MCF 10A (cell line): ENCODE measurements at regions not wholly inside any gene's neighbourhood (a gene's known extent, or its start where the extent isn't known, plus 50 kb on each side); places are given as distances from the start of the nearest gene placed in this dataset.

Source experiments
- BruUV-seq: library from RNA; stranded (reverse); fragments of 400-500 nt; replicated peaks from 2 replicates; lab custom pipeline; 2021; lab: Mats Ljungman, UMichigan
- CTCF ChIA-PET: fragments of 300-600 bp; sonication (Branson Sonifier 250); formaldehyde crosslinking; extraction: SDS; loops from one replicate; lab custom pipeline; 2021; ENCODE audit warnings: antibody characterized with exemption, inconsistent platforms; lab: Yijun Ruan, JAX
- POLR2A ChIA-PET: fragments of 300-600, 350-650 bp; sonication (Branson Sonifier 250); formaldehyde crosslinking; extraction: SDS; loops from one replicate; lab custom pipeline; 2020; ENCODE audit warnings: antibody characterized with exemption, inconsistent platforms; lab: Yijun Ruan, JAX
- DNase-seq: peaks from one replicate; pipeline ENCODE4 v3.0.0-alpha.2; 2018; ENCODE audit not compliant: unreplicated experiment
- H3K27ac Mint-ChIP-seq: one replicate; pipeline ENCODE4 v1.8.0; 2022; ENCODE audit warnings: mild to moderate bottlenecking, low read depth, mixed read lengths; ENCODE audit not compliant: unreplicated experiment
- H3K27me3 Mint-ChIP-seq: one replicate; pipeline ENCODE4 v1.8.0; 2022; ENCODE audit warnings: mixed read lengths; ENCODE audit not compliant: insufficient read depth, unreplicated experiment
- H3K36me3 Mint-ChIP-seq: one replicate; pipeline ENCODE4 v1.8.0; 2022; ENCODE audit warnings: mild to moderate bottlenecking, moderate library complexity, mixed read lengths; ENCODE audit not compliant: insufficient read depth, unreplicated experiment
- H3K4me1 Mint-ChIP-seq: one replicate; pipeline ENCODE4 v1.8.0; 2022; ENCODE audit warnings: mixed read lengths; ENCODE audit not compliant: insufficient read depth, unreplicated experiment
- H3K4me3 Mint-ChIP-seq: one replicate; pipeline ENCODE4 v1.8.0; 2022; ENCODE audit warnings: mild to moderate bottlenecking, moderate library complexity, mixed read lengths; ENCODE audit not compliant: unreplicated experiment
- H3K9me3 Mint-ChIP-seq: one replicate; pipeline ENCODE4 v1.8.0; 2022; ENCODE audit warnings: mixed read lengths; ENCODE audit not compliant: unreplicated experiment
- CTCF ChIP-seq: fragments of 200-600 bp; IDR thresholded peaks from one replicate; pipeline ENCODE4 v1.8.0; 2022; ENCODE audit warnings: antibody characterized with exemption, mild to moderate bottlenecking; ENCODE audit not compliant: unreplicated experiment
- intact Hi-C: fragments of 100-400 bp; cut with micrococcal nuclease; formaldehyde crosslinking; loops from 2 replicates; pipeline ENCODE4 v1.14.1; 2022

- Mint-ChIP-seq H3K4me3 (no peak overlapping the region), H3K27me3 (no peaks in the 10 kb centered on the region), H3K4me1 (no peaks in the 10 kb centered on the region), H3K9me3 (peaks cover 8% of the 10 kb centered on the region), H3K27ac (no peak overlapping the region), H3K36me3 (no peaks in the 10 kb centered on the region)
- no peak for TF ChIP-seq CTCF
- no TSS peak for BruUV-seq
- POLR2A ChIA-PET: no interaction called here
- intact Hi-C loops: no loop called here
- CTCF ChIA-PET: no interaction called here
- no peak for DNase-seq
Measured at GRCh38 chr12:107635139-107635538, 50.5 kb upstream of the PWP1 start.
